ENCODE measurements at regions not wholly inside any gene's neighbourhood (a gene's known extent, or its start where the extent isn't known, plus 50 kb on each side); places are given as distances from the start of the nearest gene placed in this dataset.

DNA sequence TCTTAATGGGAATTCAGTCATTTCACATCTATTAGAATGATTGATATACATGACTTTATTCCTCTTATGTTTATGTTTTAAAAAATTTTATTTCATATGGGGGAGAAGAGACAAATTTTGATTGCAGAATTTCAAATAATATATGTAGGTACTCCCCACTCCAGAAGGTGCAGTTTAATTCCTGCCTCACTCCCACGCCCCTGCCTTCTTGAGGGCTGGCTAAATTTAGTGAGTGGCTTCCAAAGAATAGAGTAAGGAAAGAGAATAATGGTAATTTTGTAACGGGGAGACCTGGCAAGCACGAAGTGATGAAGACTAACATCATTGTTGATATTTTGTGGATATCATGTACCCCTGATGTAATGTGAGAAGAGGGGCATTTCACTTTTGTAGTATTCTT is 94.7 kb upstream of the FAM78B start:
- TF ChIP-seq CTCF (IDR thresholded peaks at IDR 0.05; ENCODE audit: insufficient read depth, low read depth, low read length, missing control alignments), result no peak
- H3K4me3 ChIP-seq (ENCODE audit: low read length), result no peak overlapping the region
- DNase-seq (ENCODE audit: low read depth), result no peak

GRCh38 chr1:166270476-166271150 is 103.8 kb upstream of the FAM78B start:
- no peak for TF ChIP-seq CTCF (IDR thresholded peaks at IDR 0.05; ENCODE audit: insufficient read depth, low read depth, low read length, missing control alignments)
- no peak overlapping the region for H3K4me3 ChIP-seq (ENCODE audit: low read length)
- no peak for DNase-seq (ENCODE audit: low read depth)

DNA sequence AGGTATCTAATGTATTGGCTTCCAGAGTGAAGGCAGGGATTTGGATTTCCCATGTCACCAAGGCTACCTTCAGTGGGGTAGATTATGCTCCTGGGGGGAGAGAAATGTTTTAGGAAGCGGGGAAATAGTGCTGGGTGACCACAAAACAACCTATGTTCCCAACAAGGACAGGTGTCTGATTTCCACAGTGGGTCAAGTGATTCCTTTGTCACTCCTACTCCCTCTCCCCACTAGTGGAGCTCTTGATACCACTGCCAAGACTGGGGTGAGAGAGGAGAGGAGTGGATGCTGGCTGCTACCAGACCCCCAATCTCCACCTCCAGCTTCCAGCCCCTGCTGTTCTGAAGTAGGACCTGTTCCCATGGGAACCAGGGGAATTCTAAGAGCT is 104.3 kb upstream of the FAM78B start:
- TF ChIP-seq CTCF (IDR thresholded peaks at IDR 0.05; ENCODE audit: insufficient read depth, low read depth, low read length, missing control alignments), result no peak
- DNase-seq (ENCODE audit: low read depth), result no peak
- no peak overlapping the region for H3K4me3 ChIP-seq (ENCODE audit: low read length)

GRCh38 chr1:166272155-166272554 is 105.4 kb upstream of the FAM78B start:
- DNase-seq (ENCODE audit: low read depth), result no peak
- no peak for TF ChIP-seq CTCF (IDR thresholded peaks at IDR 0.05; ENCODE audit: insufficient read depth, low read depth, low read length, missing control alignments)

DNA sequence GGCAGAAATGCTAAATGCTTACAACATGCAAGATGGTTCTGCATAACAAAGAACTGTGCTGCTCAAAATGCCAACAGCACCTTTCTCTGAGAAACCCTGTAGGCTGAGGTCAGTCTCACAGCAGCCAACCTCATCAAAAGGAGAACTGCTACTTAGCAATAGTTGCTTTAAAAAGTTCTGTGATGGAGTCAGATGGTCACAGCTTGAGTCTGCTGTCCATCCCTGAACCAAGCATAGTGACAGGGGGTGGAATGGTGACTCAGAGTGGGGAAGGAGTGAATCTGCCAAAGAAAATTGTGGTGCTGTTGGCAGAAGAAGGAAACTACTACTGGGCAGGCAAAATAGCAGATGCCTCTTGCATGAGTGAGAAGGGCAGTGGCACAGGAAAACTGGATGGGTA is 106.0 kb upstream of the FAM78B start:
- no peak for TF ChIP-seq CTCF (IDR thresholded peaks at IDR 0.05; ENCODE audit: insufficient read depth, low read depth, low read length, missing control alignments)

More at GRCh38 chr1:166272155-166272554, 105.4 kb upstream of the FAM78B start:
- no peak overlapping the region for H3K4me3 ChIP-seq (ENCODE audit: low read length)

DNA sequence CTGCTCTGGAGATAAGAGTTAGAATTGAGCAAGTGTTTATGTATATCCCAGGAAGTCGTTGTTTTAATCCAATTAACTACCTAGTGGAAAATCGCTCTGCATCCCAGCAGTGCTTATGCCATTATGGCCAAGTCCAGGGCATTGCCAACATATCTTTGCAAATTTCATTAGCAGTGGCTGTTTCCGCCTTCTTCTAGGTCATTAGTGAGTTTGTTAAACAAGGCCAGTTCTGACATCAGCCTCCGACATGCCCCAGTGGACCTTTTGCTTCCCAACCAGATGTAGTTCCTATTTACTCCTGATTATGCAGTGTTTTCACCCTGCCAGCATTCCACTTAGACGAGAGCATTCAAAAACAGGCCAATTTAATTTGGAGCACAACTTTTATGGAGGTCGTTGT is 106.8 kb upstream of the FAM78B start:
- TF ChIP-seq CTCF (IDR thresholded peaks at IDR 0.05; ENCODE audit: insufficient read depth, low read depth, low read length, missing control alignments), result no peak
- no peak overlapping the region for H3K4me3 ChIP-seq (ENCODE audit: low read length)
- DNase-seq (ENCODE audit: low read depth), result no peak

More for the DNA sequence above, 106.0 kb upstream of the FAM78B start:
- H3K4me3 ChIP-seq (ENCODE audit: low read length), result no peak overlapping the region
- DNase-seq (ENCODE audit: low read depth), result no peak

Data from epithelial cell of esophagus (primary cell).